ENCODE measurements at regions not wholly inside any gene's neighbourhood (a gene's known extent, or its start where the extent isn't known, plus 50 kb on each side); places are given as distances from the start of the nearest gene placed in this dataset.

GRCh38 chr2:201964011-201964410 is 69.6 kb upstream of the FZD7 start:
- H3K4me1 ChIP-seq (ENCODE audit: low read depth): no peaks in the 10 kb centered on the region
- TF ChIP-seq CTCF (IDR thresholded peaks at IDR 0.05; ENCODE audit: low read depth, low read length): no peak
- H3K9me3 ChIP-seq (ENCODE audit: low read depth): no peaks in the 10 kb centered on the region
- no peak overlapping the region for H3K4me3 ChIP-seq
- DNase-seq (ENCODE audit: low read depth in 1 of 2, low spot score in 1 of 2): no peak
- no peak overlapping the region for H3K27ac ChIP-seq
- H3K36me3 ChIP-seq: no peaks in the 10 kb centered on the region
- H3K27me3 ChIP-seq: peaks cover 88% of the 10 kb centered on the region

GRCh38 chr2:201964631-201965206 is 68.9 kb upstream of the FZD7 start:
- no peak overlapping the region for H3K27ac ChIP-seq
- no peaks in the 10 kb centered on the region for H3K4me1 ChIP-seq (ENCODE audit: low read depth)
- no peaks in the 10 kb centered on the region for H3K9me3 ChIP-seq (ENCODE audit: low read depth)
- peak in 1 of 2 donors; percentile 42 for DNase-seq (ENCODE audit: low read depth in 1 of 2, low spot score in 1 of 2)
- H3K4me3 ChIP-seq: no peak overlapping the region
- no peak for TF ChIP-seq CTCF (IDR thresholded peaks at IDR 0.05; ENCODE audit: low read depth, low read length)
- H3K36me3 ChIP-seq: no peaks in the 10 kb centered on the region
- H3K27me3 ChIP-seq: peaks cover 88% of the 10 kb centered on the region

- peaks cover 84% of the 10 kb centered on the region for H3K27me3 ChIP-seq
- H3K27ac ChIP-seq: no peak overlapping the region
- DNase-seq (ENCODE audit: low read depth in 1 of 2, low spot score in 1 of 2): no peak
- TF ChIP-seq CTCF (IDR thresholded peaks at IDR 0.05; ENCODE audit: low read depth, low read length): no peak
- no peaks in the 10 kb centered on the region for H3K9me3 ChIP-seq (ENCODE audit: low read depth)
- no peaks in the 10 kb centered on the region for H3K36me3 ChIP-seq
- no peak overlapping the region for H3K4me3 ChIP-seq
- H3K4me1 ChIP-seq (ENCODE audit: low read depth): no peaks in the 10 kb centered on the region
These were observed 68.1 kb upstream of the FZD7 start for GRCh38 chr2:201965550-201965949.

GRCh38 chr2:201966691-201967438 is 66.8 kb upstream of the FZD7 start:
- Histone ChIP-seq H3K36me3 (no peaks in the 10 kb centered on the region), H3K27me3 (peaks cover 84% of the 10 kb centered on the region), H3K4me1 (ENCODE audit: low read depth) (no peaks in the 10 kb centered on the region), H3K4me3 (no peak overlapping the region), H3K27ac (no peak overlapping the region), H3K9me3 (ENCODE audit: low read depth) (no peaks in the 10 kb centered on the region)
- no peak for TF ChIP-seq CTCF (IDR thresholded peaks at IDR 0.05; ENCODE audit: low read depth, low read length)
- no peak for DNase-seq (ENCODE audit: low read depth in 1 of 2, low spot score in 1 of 2)

- TF ChIP-seq CTCF (IDR thresholded peaks at IDR 0.05; ENCODE audit: low read depth, low read length): no peak
- Histone ChIP-seq H3K4me3 (no peak overlapping the region), H3K4me1 (ENCODE audit: low read depth) (no peaks in the 10 kb centered on the region), H3K27ac (no peak overlapping the region), H3K9me3 (ENCODE audit: low read depth) (no peaks in the 10 kb centered on the region), H3K36me3 (no peaks in the 10 kb centered on the region), H3K27me3 (peaks cover 85% of the 10 kb centered on the region)
- no peak for DNase-seq (ENCODE audit: low read depth in 1 of 2, low spot score in 1 of 2)
These were observed 65.6 kb upstream of the FZD7 start for GRCh38 chr2:201968050-201968449.

Measured in cardiac muscle cell (in vitro differentiated cells and primary cell).